HG03457 (cell line): ENCODE measurements at regions not wholly inside any gene's neighbourhood (a gene's known extent, or its start where the extent isn't known, plus 50 kb on each side); places are given as distances from the start of the nearest gene placed in this dataset.

Experiments
- ATAC-seq: cut with Tn5 transposase; IDR thresholded peaks from one replicate; pipeline ENCODE4 v1.9.1; 2021; ENCODE audit warnings: moderate number of reproducible peaks; ENCODE audit not compliant: unreplicated experiment

DNA sequence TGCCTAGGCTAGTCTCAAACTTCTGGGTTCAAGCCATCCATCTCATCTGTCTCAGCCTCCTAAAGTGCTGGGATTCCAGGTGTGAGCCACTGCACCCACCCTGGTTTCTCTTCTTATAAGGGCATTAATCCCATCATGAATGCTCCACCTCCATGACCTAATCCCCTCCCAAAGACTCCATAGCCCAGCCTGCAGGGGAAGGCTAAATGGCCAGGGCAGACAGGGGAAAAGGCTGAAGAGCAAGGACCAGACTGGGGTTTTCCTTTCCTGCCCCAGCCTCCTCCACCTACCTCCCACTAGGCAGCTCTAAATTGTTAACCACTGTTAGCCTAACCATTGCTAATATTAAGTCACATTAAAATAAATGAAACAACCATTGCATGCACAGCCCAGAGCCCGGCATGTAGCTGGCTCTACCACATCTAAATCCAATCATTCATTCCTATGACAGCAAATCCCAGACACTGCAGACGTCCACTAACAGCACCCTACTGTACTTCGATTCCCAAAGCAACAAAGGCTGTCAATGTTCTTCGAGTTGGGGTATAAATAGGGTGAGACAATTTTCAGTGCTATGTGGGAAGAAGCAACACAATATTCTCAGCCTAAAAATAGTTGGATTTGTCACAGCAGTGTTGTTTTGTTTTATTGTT lies 243.2 kb upstream of the ARID1B start:
- no peak for ATAC-seq

DNA sequence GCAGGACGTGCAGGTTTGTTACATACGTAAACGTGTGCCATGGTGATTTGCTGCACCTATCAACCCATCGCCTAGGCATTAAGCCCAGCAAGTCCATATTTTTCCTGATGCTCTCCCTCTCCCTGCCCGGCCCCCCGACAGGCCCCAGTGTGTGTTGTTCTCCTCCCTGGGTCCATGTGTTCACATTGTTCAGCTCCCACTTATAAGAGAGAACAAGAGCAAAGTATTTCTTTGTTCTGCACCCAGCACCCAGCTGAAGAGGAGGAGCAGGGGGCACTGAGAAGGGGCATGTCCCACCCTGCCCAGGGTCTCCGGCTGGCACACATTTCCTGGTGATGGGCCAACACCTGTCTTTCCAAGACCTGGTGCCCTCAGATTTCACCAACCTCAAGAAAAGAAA lies 251.1 kb upstream of the ARID1B start:
- no peak for ATAC-seq

DNA sequence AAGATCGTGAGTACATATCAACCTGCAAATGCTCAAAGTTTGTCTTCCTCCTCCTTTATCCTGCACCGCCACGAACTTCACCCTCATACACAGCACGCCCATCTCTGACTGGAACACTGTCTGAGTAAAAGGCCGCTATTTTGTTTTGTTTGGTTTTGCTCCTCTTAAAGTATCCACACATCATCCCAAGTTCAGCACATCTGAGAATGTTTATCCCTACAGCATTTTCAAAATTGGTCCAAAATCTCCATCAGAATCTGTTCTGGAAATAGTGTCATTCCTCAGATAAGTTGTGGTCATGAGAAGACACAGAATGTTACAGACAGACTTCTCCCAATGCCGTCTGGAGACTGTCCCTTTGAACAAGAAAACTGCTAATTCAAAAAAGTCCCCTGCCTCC lies 251.6 kb upstream of the ARID1B start:
- no peak for ATAC-seq

DNA sequence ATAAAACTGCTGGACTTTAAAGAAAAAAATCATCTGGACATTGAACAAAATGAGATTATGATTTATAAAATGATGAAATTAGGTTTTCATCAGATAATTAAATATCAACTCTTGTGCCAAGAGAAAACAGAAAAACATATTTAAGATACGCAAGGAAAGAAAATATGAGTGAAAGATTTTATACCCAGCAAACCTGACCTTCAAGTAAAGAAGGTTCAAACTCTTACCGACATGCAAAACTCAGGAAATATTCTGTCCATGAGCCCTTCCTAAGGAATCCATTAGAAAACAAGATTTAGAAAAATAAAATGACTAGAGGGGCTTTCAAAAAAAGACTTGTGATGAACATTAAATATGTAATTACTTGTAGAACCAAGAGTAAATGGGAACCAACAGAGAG lies 257.2 kb upstream of the ARID1B start:
- no peak for ATAC-seq

DNA sequence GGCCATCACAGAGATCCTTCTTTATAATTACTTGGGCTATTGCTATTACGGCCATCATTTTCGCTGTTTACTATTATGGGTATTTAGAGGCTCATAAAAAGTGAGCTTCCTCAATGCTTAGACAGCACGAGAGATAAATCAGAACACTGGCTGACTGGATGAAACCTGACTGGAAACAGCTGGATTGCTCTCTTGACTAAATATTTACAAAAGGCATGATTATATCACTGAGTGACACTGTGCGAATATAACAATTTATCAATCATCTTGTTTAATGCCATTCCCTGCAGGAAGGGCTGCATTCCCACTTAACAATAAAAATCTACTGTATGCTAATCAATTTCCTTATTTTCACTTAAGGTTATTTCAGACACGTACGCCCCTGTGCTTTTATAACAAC lies 260.1 kb upstream of the ARID1B start:
- no peak for ATAC-seq

DNA sequence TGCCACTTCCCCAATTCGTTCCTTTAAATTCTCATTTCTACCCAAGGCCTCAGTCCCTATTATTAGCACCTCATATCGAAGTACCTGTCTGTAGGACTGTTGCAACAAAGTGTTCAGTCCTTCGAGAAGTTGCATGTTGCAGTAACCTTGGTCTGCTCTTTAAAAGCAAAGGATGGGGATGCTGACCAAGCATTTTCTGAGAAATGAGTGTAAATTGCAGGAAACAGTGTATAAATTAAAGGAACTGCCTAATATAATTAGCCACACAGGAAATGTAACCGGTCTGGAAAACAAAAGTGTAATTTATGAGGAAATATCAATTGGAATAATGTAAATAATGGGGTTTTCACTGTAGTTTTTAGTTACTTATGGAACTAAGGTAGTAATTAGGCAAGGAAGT lies 261.9 kb upstream of the ARID1B start:
- no peak for ATAC-seq

DNA sequence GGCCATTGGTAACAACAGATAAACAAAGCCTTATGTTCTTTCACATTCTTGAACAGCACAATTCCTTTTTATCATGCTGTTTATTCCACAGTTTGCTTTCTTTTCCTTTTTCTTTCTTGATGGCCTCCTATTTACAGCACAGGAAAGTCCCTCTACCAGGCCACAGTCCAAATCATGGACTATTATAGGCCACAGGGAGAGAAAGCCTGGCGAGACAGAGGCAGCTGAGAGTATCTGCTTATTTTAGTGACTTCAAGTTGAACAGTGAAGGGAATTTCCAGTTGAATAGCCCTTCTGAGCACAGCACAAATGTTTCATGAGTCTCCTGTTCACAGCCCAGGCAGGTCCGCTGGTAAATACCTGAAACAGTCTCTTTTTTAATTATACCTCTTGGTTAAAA lies 263.7 kb upstream of the ARID1B start:
- ATAC-seq: no peak

DNA sequence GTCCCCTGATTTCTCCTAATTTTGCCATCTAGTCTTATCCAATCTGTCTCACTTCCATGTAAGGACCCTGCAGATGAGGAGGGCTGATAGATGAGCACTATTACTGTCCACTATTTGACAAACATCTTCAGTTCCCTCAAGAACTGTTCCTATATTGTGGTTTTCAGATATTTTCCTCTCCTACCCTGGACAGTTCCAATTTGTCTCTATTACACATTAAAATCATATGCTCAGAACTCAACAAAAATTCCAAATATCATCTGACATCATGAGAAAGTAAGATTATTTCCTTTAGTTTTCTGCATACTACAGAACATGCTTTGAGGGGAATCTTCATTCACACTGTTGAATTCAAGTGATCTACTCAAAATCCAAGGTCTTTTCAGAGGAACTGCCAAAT lies 265.6 kb upstream of the ARID1B start:
- ATAC-seq: no peak

DNA sequence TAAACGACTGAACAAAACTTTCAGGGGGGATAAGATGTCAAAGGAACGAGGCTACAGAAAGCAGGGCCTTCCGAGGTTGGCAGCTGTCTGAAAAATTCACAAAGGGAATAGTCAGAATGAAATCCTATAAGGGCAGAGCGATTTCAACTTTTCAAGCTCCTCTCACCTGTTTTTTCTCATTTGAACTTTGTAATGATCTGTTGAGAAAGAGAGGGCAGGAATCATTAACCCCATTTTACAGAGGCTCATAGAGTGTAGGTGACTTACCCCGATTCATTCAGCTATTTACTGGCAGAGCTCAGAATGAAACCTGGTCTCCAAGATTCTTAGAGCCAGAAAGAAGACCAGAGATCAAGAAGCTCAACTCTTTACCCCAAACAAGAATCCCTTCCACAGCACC lies 266.1 kb upstream of the ARID1B start:
- ATAC-seq: no peak

DNA sequence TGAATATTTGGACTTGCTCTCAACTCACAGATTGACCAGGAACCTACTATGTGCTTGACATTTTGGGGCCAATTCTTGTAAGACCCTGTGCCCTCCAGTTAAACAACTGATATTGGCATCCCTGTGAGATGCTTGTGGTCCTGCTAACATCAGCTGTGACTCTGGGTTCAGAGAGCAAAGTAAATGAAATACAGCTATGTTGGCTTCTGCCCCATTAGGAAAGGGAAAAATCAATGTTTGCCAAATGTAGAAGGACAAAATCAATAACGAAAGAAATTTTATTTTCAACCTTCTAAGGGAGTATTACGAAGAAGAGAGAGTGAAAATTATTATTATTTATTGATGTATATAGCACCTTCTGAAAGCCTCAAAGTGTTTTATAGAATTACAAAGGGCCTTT lies 266.9 kb upstream of the ARID1B start:
- no peak for ATAC-seq

DNA sequence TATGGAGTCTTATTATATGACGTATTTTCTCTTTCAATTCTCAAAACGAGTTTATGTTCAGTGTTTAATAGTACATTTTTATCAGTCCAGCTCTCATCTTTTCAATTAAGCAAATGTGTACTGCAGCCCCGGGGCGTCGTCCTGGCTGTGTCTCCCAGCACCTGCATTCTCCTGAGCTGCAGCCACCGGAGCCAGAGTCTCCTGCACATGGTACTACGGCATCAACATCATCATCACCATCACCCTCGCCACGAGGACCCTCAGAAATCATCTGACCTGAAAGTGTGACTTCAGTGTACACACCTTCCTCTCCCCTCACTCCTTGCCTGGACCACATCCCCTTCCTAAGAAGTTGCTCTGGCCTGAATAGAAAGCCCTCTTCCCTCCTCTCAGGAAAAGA lies 267.7 kb upstream of the ARID1B start:
- no peak for ATAC-seq

DNA sequence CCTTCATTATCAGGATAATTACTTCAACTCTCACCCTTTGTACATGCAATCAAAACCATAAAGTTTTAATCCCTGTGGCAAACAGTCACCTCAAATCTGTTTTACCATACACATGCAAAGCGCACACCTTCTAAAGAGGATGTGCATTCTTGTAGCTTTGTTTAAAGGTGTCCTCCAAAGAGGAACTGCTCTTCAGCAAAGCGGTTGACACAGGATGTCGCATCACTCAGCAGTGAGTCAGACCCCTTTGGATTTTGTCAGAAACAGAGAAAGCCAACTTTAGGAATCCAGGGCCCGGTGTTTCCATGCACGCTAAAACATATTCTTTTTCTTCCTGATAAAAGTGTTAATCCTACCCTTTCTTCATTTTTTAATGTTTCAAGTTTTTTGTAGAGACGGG lies 268.3 kb upstream of the ARID1B start:
- ATAC-seq: no peak

DNA sequence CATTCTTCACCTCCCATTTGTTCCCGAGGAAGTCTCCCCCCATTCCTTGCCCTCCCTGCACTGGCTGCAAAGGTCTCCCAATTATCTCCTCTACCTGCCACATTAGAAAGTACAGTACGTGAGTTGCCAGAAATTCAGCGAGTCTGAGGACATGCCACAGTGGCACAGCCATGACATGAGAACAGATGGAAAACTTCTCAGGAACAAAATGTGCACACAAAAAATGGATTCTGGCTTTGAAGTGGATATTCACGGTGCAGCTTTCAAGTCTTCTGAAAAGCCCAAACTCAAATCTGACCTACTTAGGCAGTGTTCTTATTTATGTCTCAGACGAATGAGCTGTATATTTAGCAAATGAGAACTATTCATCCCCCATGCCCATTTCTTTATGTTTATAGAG lies 269.1 kb upstream of the ARID1B start:
- no peak for ATAC-seq

DNA sequence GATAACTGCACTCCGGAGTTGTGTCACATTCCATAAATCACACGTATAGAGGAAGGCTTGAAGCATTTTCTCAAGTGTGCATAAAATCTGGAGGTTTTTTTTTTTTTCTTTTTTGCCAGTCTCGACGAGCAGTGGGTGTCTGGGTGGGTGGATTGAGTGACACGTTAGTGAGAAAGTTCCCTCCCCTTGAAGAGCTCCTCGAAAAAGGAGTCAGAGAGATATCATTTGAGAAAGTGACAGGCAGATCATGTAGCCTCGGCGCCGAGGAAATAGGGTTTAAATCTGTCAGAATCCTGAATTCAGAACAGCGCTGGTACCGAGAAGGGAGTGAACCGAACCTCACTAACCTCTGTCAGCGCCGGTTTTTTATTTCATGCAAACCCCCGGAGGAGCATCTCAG lies 269.5 kb upstream of the ARID1B start:
- no peak for ATAC-seq

DNA sequence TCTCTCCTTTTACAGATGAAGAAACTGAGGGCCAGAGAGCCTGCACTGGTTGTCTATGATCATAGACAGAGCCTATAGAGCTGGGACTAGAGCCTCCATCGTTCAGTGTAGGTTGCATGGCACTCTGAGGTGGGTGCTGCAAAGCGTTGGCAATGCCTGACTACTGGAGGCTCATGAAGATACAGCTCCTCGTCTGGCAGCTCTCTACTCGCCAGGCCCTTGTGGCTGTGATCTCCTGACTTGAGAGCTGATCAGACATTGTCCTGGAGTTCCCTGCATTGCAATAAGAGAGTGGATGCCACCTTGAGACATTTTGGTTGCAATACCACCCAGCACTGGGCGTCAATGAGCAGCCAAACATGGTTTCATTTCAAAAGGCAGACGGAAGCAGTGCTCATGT lies 270.1 kb upstream of the ARID1B start:
- no peak for ATAC-seq

DNA sequence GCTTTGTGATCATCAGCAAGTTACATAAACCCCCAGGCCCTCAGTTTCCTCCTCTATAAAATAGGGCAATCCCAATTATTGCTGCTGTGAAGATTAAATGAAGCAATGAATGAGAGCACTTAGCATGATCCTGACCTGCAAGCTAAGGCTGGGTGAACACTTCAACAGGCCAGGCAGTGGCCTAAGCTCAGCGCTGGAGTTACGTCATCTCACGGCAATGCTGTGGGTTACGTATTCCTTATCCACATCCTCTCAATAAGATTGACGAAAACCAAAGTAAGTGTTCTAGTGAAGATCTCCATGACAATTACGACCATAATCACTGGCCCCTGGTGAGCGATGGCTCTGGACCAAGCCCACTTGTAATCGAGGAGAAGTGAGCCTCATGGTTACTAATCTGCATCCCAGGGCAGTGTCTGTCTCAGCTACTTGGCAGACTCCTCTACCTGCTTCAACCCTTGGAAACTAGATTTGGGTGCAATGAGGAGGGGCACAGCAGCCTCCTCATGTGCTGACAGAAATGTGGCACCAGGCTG lies 274.1 kb upstream of the ARID1B start:
- ATAC-seq: no peak

DNA sequence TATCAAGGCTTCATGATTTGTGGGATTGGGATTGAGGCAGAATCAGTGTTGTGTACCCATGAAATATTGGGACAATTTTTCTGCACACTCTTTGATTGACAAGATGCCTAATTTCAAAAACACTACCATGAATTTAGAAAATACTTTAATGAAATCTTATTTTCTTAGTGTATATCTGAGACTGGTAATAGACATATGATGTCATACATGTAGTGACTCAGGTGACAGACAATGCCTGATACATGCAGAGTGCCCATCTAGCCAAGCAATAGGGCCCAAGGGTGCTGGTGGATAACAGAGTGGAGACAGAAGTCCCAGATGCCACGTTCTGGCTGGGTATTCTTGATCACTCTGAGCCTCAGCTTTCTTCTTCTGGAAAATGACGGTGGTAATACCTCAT lies 279.6 kb upstream of the ARID1B start:
- ATAC-seq: no peak

DNA sequence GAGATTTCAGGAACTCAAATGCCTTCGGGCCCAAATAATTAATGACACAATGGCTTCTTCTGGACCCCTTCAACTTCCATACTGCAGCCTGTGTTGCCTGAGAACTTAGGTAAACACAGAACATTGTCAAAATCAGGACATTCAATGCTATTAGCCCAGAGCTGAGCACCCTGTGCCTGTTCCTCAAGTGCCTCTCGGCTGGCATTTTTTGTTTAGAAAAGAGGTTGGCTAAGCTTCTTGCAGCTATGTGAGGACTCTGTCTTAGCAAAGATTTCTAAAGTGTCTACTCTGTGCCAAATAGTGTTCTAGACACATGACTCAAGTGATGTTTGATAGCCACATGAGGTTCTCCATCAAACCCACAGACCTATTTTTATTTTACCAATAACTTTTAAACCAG lies 289.3 kb upstream of the ARID1B start:
- no peak for ATAC-seq

DNA sequence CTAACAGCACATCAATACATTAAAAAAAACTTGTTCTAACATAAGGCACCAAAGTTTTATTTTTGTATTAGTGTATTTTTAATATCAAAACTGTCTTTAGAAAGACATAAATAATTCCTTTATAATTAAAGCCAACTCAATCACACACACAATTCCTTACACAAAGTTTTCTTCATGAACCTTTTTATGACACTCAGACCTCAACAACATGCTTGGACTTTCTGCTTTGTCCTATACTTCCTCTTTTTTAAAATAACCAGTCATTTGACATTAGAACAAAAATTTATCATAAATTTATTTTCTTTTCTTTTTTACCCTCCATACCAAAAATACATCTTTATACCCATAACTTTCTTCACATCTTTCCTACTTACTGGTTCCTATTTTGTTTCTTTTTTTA lies 292.0 kb upstream of the ARID1B start:
- no peak for ATAC-seq

DNA sequence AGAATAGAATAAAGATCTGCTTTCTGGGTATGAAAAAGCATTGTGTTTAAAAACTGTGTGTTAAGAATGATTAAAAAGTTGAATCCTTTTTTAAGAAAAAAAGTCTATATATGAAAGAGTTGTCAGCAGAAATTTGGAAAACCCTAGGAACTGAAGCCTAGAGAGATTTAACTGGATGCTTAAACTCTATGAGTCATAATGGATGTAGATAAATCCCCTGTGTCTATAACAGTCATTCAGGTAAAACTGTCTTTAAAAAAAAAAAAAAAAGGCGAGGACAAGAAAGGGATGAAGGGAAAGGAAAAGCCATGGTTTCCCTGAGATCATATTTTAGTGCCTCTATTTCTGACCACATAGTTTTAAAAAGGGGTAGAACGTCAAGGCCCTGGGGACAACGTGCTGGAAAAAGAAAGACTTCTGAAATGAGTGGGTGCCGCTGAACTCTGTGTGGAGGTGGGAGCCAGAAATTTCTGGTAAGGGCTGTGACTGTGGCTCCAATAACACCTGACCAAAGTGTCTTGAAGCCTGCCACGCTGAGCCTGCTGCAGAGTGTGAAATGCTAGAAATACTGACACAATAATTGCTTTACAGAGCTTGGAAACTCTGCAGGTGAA lies 302.6 kb upstream of the ARID1B start:
- no peak for ATAC-seq

DNA sequence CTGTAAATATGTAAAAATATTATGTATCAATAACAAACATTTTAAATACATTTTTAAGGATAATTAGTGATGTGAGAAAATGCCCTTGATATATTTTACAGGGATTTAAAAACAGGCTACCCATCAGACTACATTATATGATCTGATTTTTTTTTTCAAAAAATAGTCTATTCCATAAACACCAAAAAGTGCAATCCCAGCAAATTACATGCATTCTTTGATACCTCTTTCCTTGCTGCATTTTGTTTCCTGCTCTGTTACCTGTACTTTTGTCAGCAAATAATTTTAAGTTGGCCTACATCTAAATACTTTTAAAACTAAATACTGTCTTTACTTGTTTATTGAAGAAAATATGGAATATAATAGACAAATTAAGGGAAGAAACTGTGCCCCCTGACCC lies 306.2 kb upstream of the ARID1B start:
- no peak for ATAC-seq

DNA sequence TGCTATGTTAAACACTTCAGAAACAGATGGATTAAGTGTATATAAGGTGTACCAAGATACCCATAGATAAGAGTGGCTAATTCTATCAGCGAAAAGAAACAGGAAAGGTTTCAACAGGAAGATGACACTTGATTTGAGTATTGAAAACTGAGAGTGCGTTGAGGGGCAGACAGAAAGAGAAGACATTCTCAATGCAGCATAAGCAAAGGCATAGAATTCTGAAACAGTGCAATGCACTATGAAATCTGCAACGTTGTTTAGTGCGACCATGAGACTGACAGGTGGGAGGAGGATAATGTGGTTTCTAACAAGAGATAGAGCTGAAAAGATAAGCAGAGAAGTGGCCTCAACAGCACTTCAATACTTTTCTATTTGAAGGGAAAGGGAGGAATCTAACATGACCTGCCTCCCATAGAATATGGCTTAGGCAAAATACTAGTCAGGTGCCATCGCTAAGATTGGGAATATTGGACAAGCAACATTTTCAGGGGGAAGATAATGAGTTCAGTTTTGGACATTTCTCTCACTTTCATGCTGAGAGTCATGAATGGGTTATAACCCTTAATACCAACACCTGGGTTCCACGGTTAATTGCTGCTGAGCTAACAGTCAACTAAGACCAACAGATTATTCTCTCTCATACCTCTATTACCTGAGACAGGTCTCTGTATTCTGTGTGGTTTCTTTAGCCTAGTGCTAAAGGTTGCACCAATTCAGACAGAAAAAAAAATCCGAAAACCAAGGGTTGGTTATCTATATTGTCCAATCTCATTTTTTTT lies 312.9 kb upstream of the ARID1B start:
- no peak for ATAC-seq
